ENCODE measurements at regions not wholly inside any gene's neighbourhood (a gene's known extent, or its start where the extent isn't known, plus 50 kb on each side); places are given as distances from the start of the nearest gene placed in this dataset.

DNA sequence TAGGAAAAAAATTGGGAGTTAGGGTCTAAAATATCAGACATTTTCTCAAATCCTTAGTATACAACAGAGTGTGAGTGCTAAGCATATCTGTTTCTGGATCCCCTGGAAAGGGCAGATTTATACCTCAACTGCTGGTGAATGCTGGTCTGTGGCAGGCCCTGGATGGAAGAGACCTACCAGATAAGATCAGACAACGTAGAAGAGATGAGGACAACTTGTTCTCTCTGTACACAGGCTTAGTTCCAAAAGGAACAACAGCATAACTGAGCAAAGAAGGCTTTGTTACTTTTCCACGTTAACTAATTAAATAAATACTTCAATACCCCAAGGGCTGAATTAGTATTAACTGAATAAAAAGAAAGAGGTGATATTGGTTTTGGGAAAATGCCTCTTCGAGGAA is 1277.3 kb downstream of the SLITRK5 start:
- H3K36me3 Mint-ChIP-seq (ENCODE audit: low read depth), result no peaks in the 10 kb centered on the region
- no peak for DNase-seq
- H3K4me1 Mint-ChIP-seq, result no peaks in the 10 kb centered on the region
- TF ChIP-seq, protein P1, sequence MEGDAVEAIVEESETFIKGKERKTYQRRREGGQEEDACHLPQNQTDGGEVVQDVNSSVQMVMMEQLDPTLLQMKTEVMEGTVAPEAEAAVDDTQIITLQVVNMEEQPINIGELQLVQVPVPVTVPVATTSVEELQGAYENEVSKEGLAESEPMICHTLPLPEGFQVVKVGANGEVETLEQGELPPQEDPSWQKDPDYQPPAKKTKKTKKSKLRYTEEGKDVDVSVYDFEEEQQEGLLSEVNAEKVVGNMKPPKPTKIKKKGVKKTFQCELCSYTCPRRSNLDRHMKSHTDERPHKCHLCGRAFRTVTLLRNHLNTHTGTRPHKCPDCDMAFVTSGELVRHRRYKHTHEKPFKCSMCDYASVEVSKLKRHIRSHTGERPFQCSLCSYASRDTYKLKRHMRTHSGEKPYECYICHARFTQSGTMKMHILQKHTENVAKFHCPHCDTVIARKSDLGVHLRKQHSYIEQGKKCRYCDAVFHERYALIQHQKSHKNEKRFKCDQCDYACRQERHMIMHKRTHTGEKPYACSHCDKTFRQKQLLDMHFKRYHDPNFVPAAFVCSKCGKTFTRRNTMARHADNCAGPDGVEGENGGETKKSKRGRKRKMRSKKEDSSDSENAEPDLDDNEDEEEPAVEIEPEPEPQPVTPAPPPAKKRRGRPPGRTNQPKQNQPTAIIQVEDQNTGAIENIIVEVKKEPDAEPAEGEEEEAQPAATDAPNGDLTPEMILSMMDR (IDR thresholded peaks at IDR 0.05), result no peak
- no peaks in the 10 kb centered on the region for H3K27me3 Mint-ChIP-seq (ENCODE audit: low read depth, poor library complexity)
- H3K4me3 Mint-ChIP-seq, result no peak overlapping the region
- no peak overlapping the region for H3K27ac Mint-ChIP-seq
- H3K9me3 Mint-ChIP-seq, result no peaks in the 10 kb centered on the region

DNA sequence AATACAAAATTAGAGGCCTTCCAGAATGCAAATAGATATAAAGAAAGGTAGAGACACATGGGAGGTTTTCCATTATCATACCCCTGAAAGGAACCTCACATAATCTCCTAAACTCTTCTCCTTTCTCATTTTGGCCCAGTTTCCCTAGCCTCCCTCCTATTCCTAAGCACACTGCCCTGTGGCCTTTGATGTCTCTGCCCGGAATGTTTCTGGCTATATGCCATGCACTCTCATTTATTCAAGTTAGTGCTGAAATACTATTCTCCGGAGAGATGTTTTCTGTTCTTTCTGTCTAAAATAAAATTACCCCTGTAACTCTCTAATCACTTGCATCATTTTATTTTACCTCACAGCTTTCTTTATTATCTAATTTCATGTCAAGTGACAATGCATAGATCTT is 1287.7 kb downstream of the SLITRK5 start:
- H3K27ac Mint-ChIP-seq, result no peak overlapping the region
- no peaks in the 10 kb centered on the region for H3K36me3 Mint-ChIP-seq (ENCODE audit: low read depth)
- H3K27me3 Mint-ChIP-seq (ENCODE audit: low read depth, poor library complexity), result no peaks in the 10 kb centered on the region
- DNase-seq, result no peak
- no peaks in the 10 kb centered on the region for H3K4me1 Mint-ChIP-seq
- H3K4me3 Mint-ChIP-seq, result no peak overlapping the region
- no peaks in the 10 kb centered on the region for H3K9me3 Mint-ChIP-seq
- TF ChIP-seq, protein P1 (IDR thresholded peaks at IDR 0.05), result no peak

DNA sequence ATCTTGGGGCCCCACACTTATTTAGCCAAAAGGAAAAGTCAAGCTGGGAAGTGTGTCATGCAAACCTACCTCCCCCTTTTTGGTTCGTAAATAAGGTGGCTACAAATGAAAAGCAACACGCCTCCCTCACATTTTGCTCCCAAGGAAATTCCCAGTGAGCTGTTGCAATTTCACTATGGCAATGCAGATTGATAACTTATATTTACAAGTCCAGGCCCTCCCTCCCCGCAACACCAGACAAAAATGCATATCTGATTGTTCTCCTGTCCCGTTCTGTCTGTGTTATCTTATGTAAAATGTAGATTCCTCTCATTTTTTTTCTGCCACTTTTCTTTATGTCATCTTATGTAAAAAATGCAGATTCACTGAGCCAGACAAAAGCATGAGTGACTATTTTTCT is 1305.3 kb downstream of the SLITRK5 start:
- Mint-ChIP-seq H3K4me1 (peaks cover 6% of the 10 kb centered on the region), H3K27me3 (ENCODE audit: low read depth, poor library complexity) (no peaks in the 10 kb centered on the region), H3K36me3 (ENCODE audit: low read depth) (no peaks in the 10 kb centered on the region), H3K4me3 (no peak overlapping the region), H3K27ac (no peak overlapping the region), H3K9me3 (peaks cover 3% of the 10 kb centered on the region)
- no peak for DNase-seq
- TF ChIP-seq, protein P1 (IDR thresholded peaks at IDR 0.05), result no peak

DNA sequence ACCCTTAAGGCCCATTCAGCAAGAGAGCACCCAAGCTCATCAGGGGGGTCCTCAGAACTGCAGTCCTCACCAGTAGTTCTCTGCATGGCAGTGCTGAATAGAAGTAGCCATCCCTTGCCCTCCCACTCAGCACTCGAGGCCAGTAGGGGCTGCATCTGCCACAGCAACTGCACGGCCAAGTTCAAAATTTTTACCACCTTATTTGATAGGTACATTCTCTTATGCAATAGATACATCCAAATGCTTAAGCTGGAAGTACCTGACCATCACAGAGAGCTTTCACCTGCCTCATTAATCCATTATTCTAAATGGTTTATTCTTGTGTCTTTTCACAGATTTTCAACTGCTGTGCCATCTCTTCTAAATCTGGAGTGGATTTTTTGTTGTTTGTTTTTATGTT is 1307.4 kb downstream of the SLITRK5 start:
- no peaks in the 10 kb centered on the region for H3K4me1 Mint-ChIP-seq
- no peak overlapping the region for H3K4me3 Mint-ChIP-seq
- no peaks in the 10 kb centered on the region for H3K27me3 Mint-ChIP-seq (ENCODE audit: low read depth, poor library complexity)
- no peak overlapping the region for H3K27ac Mint-ChIP-seq
- H3K36me3 Mint-ChIP-seq (ENCODE audit: low read depth), result no peaks in the 10 kb centered on the region
- H3K9me3 Mint-ChIP-seq, result no peaks in the 10 kb centered on the region
- TF ChIP-seq, protein P1 (IDR thresholded peaks at IDR 0.05), result no peak
- no peak for DNase-seq

DNA sequence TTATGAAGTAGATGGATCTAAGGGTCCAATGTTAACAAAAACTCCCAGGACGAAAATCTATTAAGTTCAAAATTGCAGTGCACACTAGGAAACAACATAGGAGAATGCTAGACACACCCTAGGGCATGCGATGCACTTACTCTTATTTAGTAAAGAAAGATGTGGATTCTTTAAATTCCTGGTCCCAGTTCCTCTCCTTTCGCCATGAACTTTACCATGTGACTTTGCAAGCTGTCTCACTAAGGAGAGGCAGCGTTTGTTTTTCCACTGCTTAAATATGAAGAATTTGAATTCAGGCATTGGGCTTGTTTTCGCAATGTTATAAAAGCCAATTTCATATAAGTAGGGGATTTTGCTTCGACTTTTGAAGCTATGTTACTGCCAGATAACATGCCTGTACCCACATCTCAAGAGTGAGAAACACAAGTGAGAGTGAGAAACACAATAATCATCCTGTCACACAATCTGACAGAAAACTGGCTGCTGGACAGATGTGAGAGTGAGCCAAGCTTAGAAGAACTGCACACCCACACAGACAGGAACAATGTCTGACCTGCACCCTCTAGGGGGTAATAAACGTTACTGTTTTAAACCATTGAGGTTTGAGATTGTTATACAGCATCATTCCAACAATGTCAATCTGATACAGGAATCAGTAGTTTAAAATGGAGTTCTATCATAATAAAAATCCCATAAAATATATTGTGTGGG is 1308.4 kb downstream of the SLITRK5 start:
- Mint-ChIP-seq H3K4me3 (no peak overlapping the region), H3K36me3 (ENCODE audit: low read depth) (no peaks in the 10 kb centered on the region), H3K9me3 (no peaks in the 10 kb centered on the region), H3K27ac (no peak overlapping the region), H3K4me1 (no peaks in the 10 kb centered on the region), H3K27me3 (ENCODE audit: low read depth, poor library complexity) (no peaks in the 10 kb centered on the region)
- TF ChIP-seq, protein P1 (IDR thresholded peaks at IDR 0.05), result no peak
- no peak for DNase-seq

DNA sequence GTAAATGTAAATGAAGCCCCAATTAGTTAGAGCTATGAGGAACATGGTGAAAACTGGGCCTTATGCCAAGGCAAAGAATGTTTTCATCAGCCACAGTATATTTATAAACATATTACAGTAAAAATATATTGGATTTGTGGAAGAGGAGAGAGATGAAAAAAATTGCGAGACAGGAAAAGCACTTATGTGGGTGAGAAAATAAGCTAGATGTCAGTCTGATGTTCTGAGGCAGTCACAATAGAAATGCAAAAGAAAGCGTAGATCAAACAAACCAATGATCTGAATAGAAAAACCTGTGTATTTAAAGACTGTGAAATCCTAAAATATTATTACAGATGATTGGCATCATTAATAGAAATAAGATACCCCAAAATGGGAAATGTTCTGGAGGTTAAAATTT is 1332.5 kb downstream of the SLITRK5 start:
- Mint-ChIP-seq H3K36me3 (ENCODE audit: low read depth) (no peaks in the 10 kb centered on the region), H3K27ac (no peak overlapping the region), H3K9me3 (no peaks in the 10 kb centered on the region), H3K4me1 (no peaks in the 10 kb centered on the region), H3K4me3 (no peak overlapping the region), H3K27me3 (ENCODE audit: low read depth, poor library complexity) (no peaks in the 10 kb centered on the region)
- no peak for DNase-seq
- TF ChIP-seq, protein P1 (IDR thresholded peaks at IDR 0.05), result no peak
